PC-3 (cell line): ENCODE measurements at regions not wholly inside any gene's neighbourhood (a gene's known extent, or its start where the extent isn't known, plus 50 kb on each side); places are given as distances from the start of the nearest gene placed in this dataset.

ENCODE experiments used
- ATAC-seq: fragments of 200-7000 bp; cut with Tn5 transposase; 2 replicates; pipeline ENCODE4 v1.9.1; 2020; ENCODE audit warnings: mild to moderate bottlenecking, moderate library complexity
- BruUV-seq: library from RNA; stranded (reverse); fragments of 400-500 nt; replicated peaks from 2 replicates; lab custom pipeline; 2021; lab: Mats Ljungman, UMichigan
- CTCF ChIA-PET: fragments of 300-600 bp; sonication (Branson Sonifier 250); formaldehyde crosslinking; loops from one replicate; lab custom pipeline; 2022; ENCODE audit warnings: antibody characterized with exemption; lab: Charles Lee
- POLR2A ChIA-PET: fragments of 300-600 bp; sonication (Branson Sonifier 250); formaldehyde crosslinking; loops from one replicate; lab custom pipeline; 2022; ENCODE audit warnings: antibody characterized with exemption; ENCODE audit not compliant: unreplicated experiment; lab: Charles Lee
- DNase-seq: peaks from one replicate; pipeline ENCODE4 v3.0.0-alpha.2; 2015
- H2AFZ ChIP-seq: fragments of 300-600 bp; sonication (generic); 2 replicates; pipeline ENCODE4 v1.6.0; 2016; ENCODE audit warnings: antibody characterized with exemption, low read length
- H3F3A ChIP-seq: fragments of 300-600 bp; sonication (generic); one replicate; pipeline ENCODE4 v1.6.0; 2017; ENCODE audit warnings: antibody characterized with exemption, low read length, control low read depth, mild to moderate bottlenecking; ENCODE audit not compliant: unreplicated experiment
- H3K27ac ChIP-seq: fragments of 300-600 bp; sonication (generic); 2 replicates; pipeline ENCODE4 v1.5.1; 2016; ENCODE audit warnings: mild to moderate bottlenecking, low read length
- H3K27me3 ChIP-seq: fragments of 300-600 bp; sonication (generic); 2 replicates; pipeline ENCODE4 v1.6.1; 2016; ENCODE audit warnings: low read length, mixed read lengths
- H3K36me3 ChIP-seq: fragments of 300-600 bp; sonication (generic); 2 replicates; pipeline ENCODE4 v1.6.1; 2016; ENCODE audit warnings: low read depth, mixed run types, low read length, mixed read lengths
- H3K4me1 ChIP-seq: fragments of 300-600 bp; sonication (generic); 2 replicates; pipeline ENCODE4 v1.5.1; 2016; ENCODE audit warnings: low read length; ENCODE audit not compliant: insufficient read depth
- H3K4me2 ChIP-seq: fragments of 300-600 bp; sonication (generic); 2 replicates; pipeline ENCODE4 v1.6.0; 2016; ENCODE audit warnings: low read length
- H3K4me3 ChIP-seq: fragments of 300-600 bp; sonication (generic); 2 replicates; pipeline ENCODE4 v1.5.1; 2016; ENCODE audit warnings: mild to moderate bottlenecking, low read length, mixed read lengths
- H3K79me2 ChIP-seq: fragments of 300-600 bp; sonication (generic); 2 replicates; pipeline ENCODE4 v1.6.1; 2017; ENCODE audit warnings: low read length, mixed read lengths
- H3K9ac ChIP-seq: fragments of 300-600 bp; sonication (generic); 2 replicates; pipeline ENCODE4 v1.6.0; 2016; ENCODE audit warnings: mild to moderate bottlenecking, low read length
- H3K9me2 ChIP-seq: fragments of 300-600 bp; sonication (generic); replicated peaks from 2 replicates; pipeline ENCODE4 v1.6.1; 2016; ENCODE audit warnings: mixed run types, low read length, mixed read lengths
- H3K9me3 ChIP-seq: fragments of 300-600 bp; sonication (generic); 2 replicates; pipeline ENCODE4 v1.6.1; 2016; ENCODE audit warnings: low read length, mixed read lengths
- H4K20me1 ChIP-seq: fragments of 300-600 bp; sonication (generic); 2 replicates; pipeline ENCODE4 v1.6.1; 2016; ENCODE audit warnings: low read length, mixed read lengths
- EZH2 ChIP-seq: fragments of 300-600 bp; sonication (generic); IDR thresholded peaks from one replicate; pipeline ENCODE4 v1.6.1; 2017; ENCODE audit warnings: antibody characterized with exemption, mild to moderate bottlenecking, low read length; ENCODE audit not compliant: unreplicated experiment
- EZH2phosphoT487 ChIP-seq: fragments of 300-600 bp; sonication (generic); IDR thresholded peaks from 2 replicates; pipeline ENCODE4 v1.6.1; 2018; ENCODE audit warnings: mild to moderate bottlenecking, antibody characterized with exemption, low read length, borderline replicate concordance
- intact Hi-C: fragments of 100-400 bp; cut with micrococcal nuclease; formaldehyde crosslinking; loops from 2 replicates; pipeline ENCODE4 v1.9.0; 2023
- TF ChIP-seq, protein P1 (sequence below): fragments of 300-600 bp; sonication (generic); conservative IDR thresholded peaks from 2 replicates; pipeline ENCODE4 v1.5.1; 2017; ENCODE audit warnings: antibody characterized with exemption, low read depth, mild to moderate bottlenecking, low read length

DNA sequence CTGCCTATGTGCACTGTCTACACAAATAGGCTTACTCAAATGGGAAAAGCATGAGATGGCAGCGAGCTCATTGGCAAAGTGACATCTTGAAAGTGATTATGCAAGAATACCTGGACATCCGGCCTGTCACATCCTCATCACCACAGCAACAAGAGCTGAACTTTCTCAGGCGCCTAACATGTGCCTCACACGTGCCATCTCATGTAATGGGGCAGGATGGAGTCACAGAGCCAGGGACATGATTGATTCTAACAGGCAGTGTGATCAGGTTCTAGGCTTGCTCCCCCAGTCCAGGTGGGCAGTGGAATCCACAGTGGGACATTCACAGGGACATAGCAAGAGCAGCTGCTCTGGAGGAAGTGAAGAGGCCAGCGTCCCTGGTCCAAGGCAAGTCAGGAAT is 192.3 kb upstream of the SSTR4 start:
- intact Hi-C loops = no loop called here
- Histone ChIP-seq H3K79me2 (no peaks in the 10 kb centered on the region), H3K9me2 (no peaks in the 10 kb centered on the region), H3K4me2 (no peak overlapping the region), H3K9ac (no peak overlapping the region), H3K9me3 (no peaks in the 10 kb centered on the region), H3K36me3 (no peaks in the 10 kb centered on the region), H3K4me1 (no peaks in the 10 kb centered on the region), H3K27ac (no peak overlapping the region), H3K4me3 (no peak overlapping the region), H3F3A (no peaks in the 10 kb centered on the region), H3K27me3 (no peaks in the 10 kb centered on the region), H2AFZ (no peak overlapping the region), H4K20me1 (no peaks in the 10 kb centered on the region)
- CTCF ChIA-PET = no interaction called here
- DNase-seq (no peak), ATAC-seq (no peak)
- POLR2A ChIA-PET = no interaction called here
- no TSS peak for BruUV-seq
- TF ChIP-seq EZH2 (no peak), EZH2phosphoT487 (no peak)
- TF ChIP-seq, protein P1, sequence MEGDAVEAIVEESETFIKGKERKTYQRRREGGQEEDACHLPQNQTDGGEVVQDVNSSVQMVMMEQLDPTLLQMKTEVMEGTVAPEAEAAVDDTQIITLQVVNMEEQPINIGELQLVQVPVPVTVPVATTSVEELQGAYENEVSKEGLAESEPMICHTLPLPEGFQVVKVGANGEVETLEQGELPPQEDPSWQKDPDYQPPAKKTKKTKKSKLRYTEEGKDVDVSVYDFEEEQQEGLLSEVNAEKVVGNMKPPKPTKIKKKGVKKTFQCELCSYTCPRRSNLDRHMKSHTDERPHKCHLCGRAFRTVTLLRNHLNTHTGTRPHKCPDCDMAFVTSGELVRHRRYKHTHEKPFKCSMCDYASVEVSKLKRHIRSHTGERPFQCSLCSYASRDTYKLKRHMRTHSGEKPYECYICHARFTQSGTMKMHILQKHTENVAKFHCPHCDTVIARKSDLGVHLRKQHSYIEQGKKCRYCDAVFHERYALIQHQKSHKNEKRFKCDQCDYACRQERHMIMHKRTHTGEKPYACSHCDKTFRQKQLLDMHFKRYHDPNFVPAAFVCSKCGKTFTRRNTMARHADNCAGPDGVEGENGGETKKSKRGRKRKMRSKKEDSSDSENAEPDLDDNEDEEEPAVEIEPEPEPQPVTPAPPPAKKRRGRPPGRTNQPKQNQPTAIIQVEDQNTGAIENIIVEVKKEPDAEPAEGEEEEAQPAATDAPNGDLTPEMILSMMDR = no peak

DNA sequence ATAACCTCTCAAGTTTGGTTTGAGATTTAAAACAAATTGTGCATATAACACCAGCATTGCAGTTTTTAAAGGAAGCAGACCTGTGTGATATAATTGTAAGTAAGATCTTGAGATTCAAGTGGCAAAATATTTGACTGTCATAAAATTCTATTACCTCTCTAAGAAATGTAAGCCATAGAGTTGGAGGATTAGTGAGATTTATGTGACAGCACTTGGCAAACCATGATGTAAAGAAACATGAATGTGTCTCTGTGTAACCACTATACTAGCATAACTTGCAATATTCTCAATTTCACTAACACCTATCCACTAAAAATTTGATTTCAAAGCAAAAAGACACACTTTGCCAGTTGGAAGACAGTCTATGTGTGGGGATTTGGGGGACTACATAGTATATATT is 190.2 kb upstream of the SSTR4 start:
- intact Hi-C loops = no loop called here
- H2AFZ ChIP-seq = no peak overlapping the region
- H3K79me2 ChIP-seq = no peaks in the 10 kb centered on the region
- CTCF ChIA-PET = no interaction called here
- H3F3A ChIP-seq = no peaks in the 10 kb centered on the region
- no peak overlapping the region for H3K4me3 ChIP-seq
- H4K20me1 ChIP-seq = no peaks in the 10 kb centered on the region
- TF ChIP-seq, protein P1 = no peak
- no peaks in the 10 kb centered on the region for H3K9me3 ChIP-seq
- no peaks in the 10 kb centered on the region for H3K9me2 ChIP-seq
- no TSS peak for BruUV-seq
- H3K27me3 ChIP-seq = no peaks in the 10 kb centered on the region
- H3K4me2 ChIP-seq = no peak overlapping the region
- H3K36me3 ChIP-seq = no peaks in the 10 kb centered on the region
- POLR2A ChIA-PET = no interaction called here
- H3K4me1 ChIP-seq = no peaks in the 10 kb centered on the region
- H3K27ac ChIP-seq = no peak overlapping the region
- DNase-seq = no peak
- ATAC-seq = no peak
- no peak overlapping the region for H3K9ac ChIP-seq

DNA sequence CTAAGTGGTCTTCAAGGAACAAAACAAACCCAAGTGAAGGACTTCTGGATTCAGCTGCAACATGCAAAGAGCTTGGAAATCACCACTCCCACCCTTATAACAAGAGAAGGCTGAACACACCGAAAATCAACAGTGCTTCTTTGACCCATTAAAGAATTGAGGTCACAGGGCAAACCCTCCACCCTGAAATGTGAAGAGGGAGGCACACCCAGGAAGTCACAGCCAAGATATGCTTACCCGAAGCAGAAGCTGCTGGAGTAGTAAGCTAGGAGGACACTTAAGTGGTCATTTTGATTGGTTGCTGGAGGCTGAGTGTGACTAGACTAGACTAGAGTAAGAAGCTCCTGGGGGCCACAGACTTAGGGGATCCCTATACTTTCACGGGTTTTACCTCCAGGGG is 188.2 kb upstream of the SSTR4 start:
- Histone ChIP-seq H3K36me3 (no peaks in the 10 kb centered on the region), H3K27ac (no peak overlapping the region), H3K4me2 (no peak overlapping the region), H3K9me3 (no peaks in the 10 kb centered on the region), H3K9ac (no peak overlapping the region), H3K27me3 (no peaks in the 10 kb centered on the region), H3K79me2 (no peaks in the 10 kb centered on the region), H3K9me2 (no peaks in the 10 kb centered on the region), H2AFZ (no peak overlapping the region), H3K4me1 (0 out of 2 replicates have a peak, but pooled peaks cover 5% of the 10 kb centered on the region), H4K20me1 (no peaks in the 10 kb centered on the region), H3F3A (no peaks in the 10 kb centered on the region), H3K4me3 (no peak overlapping the region)
- TF ChIP-seq, protein P1 = no peak
- TF ChIP-seq EZH2 = no peak
- TF ChIP-seq EZH2phosphoT487 = no peak
- ChIA-PET POLR2A (no interaction called here), CTCF (no interaction called here)
- BruUV-seq = no TSS peak
- DNase-seq (no peak), ATAC-seq (no peak)
- intact Hi-C loops = no loop called here
